Neuronal stem cell (in vitro differentiated cells): ENCODE measurements at regions not wholly inside any gene's neighbourhood (a gene's known extent, or its start where the extent isn't known, plus 50 kb on each side); places are given as distances from the start of the nearest gene placed in this dataset.

Source experiments
- DNase-seq: peaks from one replicate; pipeline ENCODE4 v3.0.0-alpha.2; 2013; ENCODE audit warnings: low spot score
- H2AFZ ChIP-seq: one replicate; pipeline ENCODE4 v1.6.1; 2013; ENCODE audit warnings: mild to moderate bottlenecking, low read length, inconsistent platforms
- H2AK5ac ChIP-seq: 2 replicates; pipeline ENCODE4 v1.6.1; 2013; ENCODE audit warnings: low read depth, mild to moderate bottlenecking, inconsistent platforms, low read length, moderate library complexity, mixed read lengths
- H2BK120ac ChIP-seq: 2 replicates; pipeline ENCODE4 v1.6.1; 2013; ENCODE audit warnings: low read depth, mild to moderate bottlenecking, inconsistent platforms, low read length, moderate library complexity, mixed read lengths
- H2BK12ac ChIP-seq: one replicate; pipeline ENCODE4 v1.6.1; 2013; ENCODE audit warnings: low read length, inconsistent platforms
- H2BK15ac ChIP-seq: 2 replicates; pipeline ENCODE4 v1.6.1; 2013; ENCODE audit warnings: mild to moderate bottlenecking, low read length, inconsistent platforms, mixed read lengths
- H2BK5ac ChIP-seq: one replicate; pipeline ENCODE4 v1.6.1; 2013; ENCODE audit warnings: inconsistent platforms, mild to moderate bottlenecking, low read length, moderate library complexity
- H3K14ac ChIP-seq: one replicate; pipeline ENCODE4 v1.6.1; 2013; ENCODE audit warnings: low read length, inconsistent platforms
- H3K18ac ChIP-seq: 2 replicates; pipeline ENCODE4 v1.6.1; 2013; ENCODE audit warnings: low read length, inconsistent platforms
- H3K23ac ChIP-seq: 2 replicates; pipeline ENCODE4 v1.6.1; 2013; ENCODE audit warnings: low read depth, mild to moderate bottlenecking, mixed read lengths, low read length, inconsistent platforms; ENCODE audit not compliant: poor library complexity
- H3K27ac ChIP-seq: replicated peaks from 3 replicates; pipeline ENCODE4 v1.5.1; 2013; ENCODE audit warnings: low read length, inconsistent platforms
- H3K27me3 ChIP-seq, 3 experiments: 2 replicates each; pipeline ENCODE4 v1.6.1; 2013; ENCODE audit warnings: low read length in 3 of 3, mild to moderate bottlenecking in 2 of 3, inconsistent platforms in 1 of 3, low read depth in 1 of 3, mixed read lengths in 1 of 3, moderate library complexity in 1 of 3; ENCODE audit not compliant: control insufficient read depth in 3 of 3, insufficient read depth in 3 of 3
- H3K36me3 ChIP-seq, 2 donors: replicated peaks in 1 of 2; 2 replicates each; pipeline ENCODE4 v1.6.1; 2013; ENCODE audit warnings: low read length in 2 of 2; ENCODE audit not compliant: control insufficient read depth in 2 of 2, insufficient read depth in 2 of 2
- H3K4ac ChIP-seq: 2 replicates; pipeline ENCODE4 v1.6.1; 2013; ENCODE audit warnings: inconsistent platforms, mild to moderate bottlenecking, low read length, moderate library complexity
- H3K4me1 ChIP-seq, 2 donors: 1 replicate in 1 of 2; 2 replicates in 1 of 2; pipeline ENCODE4 v1.6.1; 2013; ENCODE audit warnings: low read length in 2 of 2, low read depth in 1 of 2; ENCODE audit not compliant: control insufficient read depth in 2 of 2, insufficient read depth in 1 of 2
- H3K4me2 ChIP-seq: one replicate; pipeline ENCODE4 v1.6.1; 2013; ENCODE audit warnings: mild to moderate bottlenecking, low read length, inconsistent platforms; ENCODE audit not compliant: insufficient read depth, poor library complexity, severe bottlenecking
- H3K4me3 ChIP-seq, 2 donors: 2 replicates each; pipeline ENCODE4 v1.5.1; 2013; ENCODE audit warnings: low read length in 2 of 2, mild to moderate bottlenecking in 2 of 2, inconsistent platforms in 1 of 2, moderate library complexity in 1 of 2
- H3K79me1 ChIP-seq: one replicate; pipeline ENCODE4 v1.6.1; 2013; ENCODE audit warnings: low read depth, mild to moderate bottlenecking, inconsistent platforms, low read length, moderate library complexity
- H3K9ac ChIP-seq: one replicate; pipeline ENCODE4 v1.6.1; 2013; ENCODE audit warnings: mild to moderate bottlenecking, low read depth, low read length, inconsistent platforms; ENCODE audit not compliant: poor library complexity
- H3K9me3 ChIP-seq, 2 donors: replicated peaks in 1 of 2; 2 replicates each; pipeline versions ENCODE3 to v1.6.1; 2013; ENCODE audit warnings: low read length in 2 of 2, mild to moderate bottlenecking in 2 of 2, inconsistent platforms in 1 of 2, low read depth in 1 of 2, mixed read lengths in 1 of 2, moderate library complexity in 1 of 2; ENCODE audit not compliant: control insufficient read depth in 2 of 2, insufficient read depth in 1 of 2
- H4K8ac ChIP-seq: one replicate; pipeline ENCODE4 v1.6.1; 2013; ENCODE audit warnings: low read depth, mild to moderate bottlenecking, inconsistent platforms, low read length, moderate library complexity
- H4K91ac ChIP-seq: one replicate; pipeline ENCODE4 v1.6.1; 2013; ENCODE audit warnings: low read length, low read depth, mild to moderate bottlenecking, inconsistent platforms; ENCODE audit not compliant: poor library complexity
- WGBS, 2 donors: extraction: QIAGEN DNeasy Blood & Tissue Kit; methylation state at CpG; one replicate each; pipeline ENCODE4 v1.1.7; 2013; ENCODE audit warnings: missing lambda C conversion rate in 2 of 2, mixed read lengths in 1 of 2; ENCODE audit not compliant: insufficient read length in 2 of 2, insufficient replicate concordance in 1 of 2; ENCODE audit errors: extremely low coverage in 2 of 2; 5-methylcytosine and 5-hydroxymethylcytosine counted together

GRCh38 chr9:34892886-34893285, 65.2 kb upstream of the PHF24 start:
- Histone ChIP-seq H3K9me3 (no peaks in the 10 kb centered on the region), H2BK120ac (no peak overlapping the region), H3K4me2 (no peak overlapping the region), H3K9ac (no peak overlapping the region), H3K23ac (no peak overlapping the region), H2BK12ac (no peak overlapping the region), H3K18ac (no peak overlapping the region), H3K14ac (no peak overlapping the region), H3K36me3 (no peaks in the 10 kb centered on the region), H2AFZ (no peak overlapping the region), H3K4me1 (peaks cover 0 to 2% of the 10 kb centered on the region in 2 donors), H4K8ac (no peak overlapping the region), H3K27ac (no peak overlapping the region), H3K4ac (no peak overlapping the region), H3K4me3 (no peak overlapping the region), H4K91ac (no peak overlapping the region), H2AK5ac (no peak overlapping the region), H2BK15ac (no peak overlapping the region), H3K79me1 (no peaks in the 10 kb centered on the region), H3K27me3 (peaks cover 0 to 4% (median 3%) of the 10 kb centered on the region in 3 experiments), H2BK5ac (no peak overlapping the region)
- DNase-seq: no peak
- WGBS, 2 donors: no CpG with 5 or more reads among the region's 5 CpGs

GRCh38 chr9:34891386-34891785, 66.7 kb upstream of the PHF24 start:
- no peaks in the 10 kb centered on the region for H3K36me3 ChIP-seq
- H3K4me1 ChIP-seq: peaks cover 0 to 2% of the 10 kb centered on the region in 2 donors
- H3K4me3 ChIP-seq: no peak overlapping the region
- H2BK120ac ChIP-seq: no peak overlapping the region
- H2BK12ac ChIP-seq: no peak overlapping the region
- H4K91ac ChIP-seq: no peak overlapping the region
- no peaks in the 10 kb centered on the region for H3K9me3 ChIP-seq
- H2AK5ac ChIP-seq: no peak overlapping the region
- no peak overlapping the region for H3K27ac ChIP-seq
- H4K8ac ChIP-seq: no peak overlapping the region
- H3K79me1 ChIP-seq: no peaks in the 10 kb centered on the region
- no peak overlapping the region for H3K4ac ChIP-seq
- H2BK5ac ChIP-seq: no peak overlapping the region
- no peak overlapping the region for H3K18ac ChIP-seq
- DNase-seq: no peak
- H2BK15ac ChIP-seq: no peak overlapping the region
- no peak overlapping the region for H2AFZ ChIP-seq
- no peak overlapping the region for H3K14ac ChIP-seq
- no peak overlapping the region for H3K9ac ChIP-seq
- H3K4me2 ChIP-seq: no peak overlapping the region
- peaks cover 0 to 4% (median 3%) of the 10 kb centered on the region in 3 experiments for H3K27me3 ChIP-seq
- WGBS, 2 donors: no CpG with 5 or more reads among the region's 1 CpG
- H3K23ac ChIP-seq: no peak overlapping the region

GRCh38 chr9:34887841-34888240, 70.2 kb upstream of the PHF24 start:
- no peak overlapping the region for H3K14ac ChIP-seq
- no peaks in the 10 kb centered on the region for H3K36me3 ChIP-seq
- H3K4me2 ChIP-seq: no peak overlapping the region
- H3K4me1 ChIP-seq: peaks cover 0 to 2% of the 10 kb centered on the region in 2 donors
- H4K8ac ChIP-seq: no peak overlapping the region
- H2BK12ac ChIP-seq: no peak overlapping the region
- no peak overlapping the region for H3K18ac ChIP-seq
- no peak overlapping the region for H2BK15ac ChIP-seq
- no peak overlapping the region for H2AK5ac ChIP-seq
- WGBS, 2 donors: no CpG with 5 or more reads among the region's 2 CpGs
- DNase-seq: no peak
- no peaks in the 10 kb centered on the region for H3K27me3 ChIP-seq
- H4K91ac ChIP-seq: no peak overlapping the region
- H2BK120ac ChIP-seq: no peak overlapping the region
- no peak overlapping the region for H2BK5ac ChIP-seq
- H3K9me3 ChIP-seq: no peaks in the 10 kb centered on the region
- no peak overlapping the region for H3K9ac ChIP-seq
- no peak overlapping the region for H3K4me3 ChIP-seq
- no peak overlapping the region for H3K27ac ChIP-seq
- no peaks in the 10 kb centered on the region for H3K79me1 ChIP-seq
- no peak overlapping the region for H3K23ac ChIP-seq
- no peak overlapping the region for H2AFZ ChIP-seq
- H3K4ac ChIP-seq: no peak overlapping the region

GRCh38 chr9:34884747-34885189, 73.3 kb upstream of the PHF24 start:
- no peak overlapping the region for H2BK5ac ChIP-seq
- H3K18ac ChIP-seq: no peak overlapping the region
- H3K27ac ChIP-seq: no peak overlapping the region
- no peak overlapping the region for H2BK15ac ChIP-seq
- H3K23ac ChIP-seq: no peak overlapping the region
- H2AK5ac ChIP-seq: no peak overlapping the region
- H3K4me2 ChIP-seq: no peak overlapping the region
- H2BK120ac ChIP-seq: no peak overlapping the region
- no peak overlapping the region for H4K91ac ChIP-seq
- H3K4ac ChIP-seq: no peak overlapping the region
- H3K9me3 ChIP-seq: no peaks in the 10 kb centered on the region
- H3K4me3 ChIP-seq: no peak overlapping the region
- H2BK12ac ChIP-seq: no peak overlapping the region
- no peaks in the 10 kb centered on the region for H3K27me3 ChIP-seq
- H3K9ac ChIP-seq: no peak overlapping the region
- no peaks in the 10 kb centered on the region for H3K79me1 ChIP-seq
- H3K4me1 ChIP-seq: peaks cover 0 to 2% of the 10 kb centered on the region in 2 donors
- no peaks in the 10 kb centered on the region for H3K36me3 ChIP-seq
- no CpG with 5 or more reads among the region's 2 CpGs for WGBS, 2 donors
- no peak overlapping the region for H4K8ac ChIP-seq
- H3K14ac ChIP-seq: no peak overlapping the region
- DNase-seq: no peak
- no peak overlapping the region for H2AFZ ChIP-seq
